ENCODE measurements at regions not wholly inside any gene's neighbourhood (a gene's known extent, or its start where the extent isn't known, plus 50 kb on each side); places are given as distances from the start of the nearest gene placed in this dataset.

- Mint-ChIP-seq H3K27me3 (ENCODE audit: low read depth) (no peaks in the 10 kb centered on the region), H3K4me1 (peaks cover 18% of the 10 kb centered on the region), H3K9me3 (peaks cover 5% of the 10 kb centered on the region), H3K4me3 (no peak overlapping the region), H3K36me3 (ENCODE audit: low read depth) (no peaks in the 10 kb centered on the region), H3K27ac (ENCODE audit: unreplicated experiment) (no peak overlapping the region)
- TF ChIP-seq CTCF (conservative IDR thresholded peaks at IDR 0.05) = no peak
- DNase-seq (ENCODE audit: low read depth, low spot score) = no peak
Measured at GRCh38 chr3:94513600-94513999, 450.7 kb downstream of the NSUN3 start.

- H3K4me1 Mint-ChIP-seq = peaks cover 18% of the 10 kb centered on the region
- H3K27me3 Mint-ChIP-seq (ENCODE audit: low read depth) = no peaks in the 10 kb centered on the region
- peaks cover 2% of the 10 kb centered on the region for H3K9me3 Mint-ChIP-seq
- no peaks in the 10 kb centered on the region for H3K36me3 Mint-ChIP-seq (ENCODE audit: low read depth)
- H3K4me3 Mint-ChIP-seq = no peak overlapping the region
- no peak for DNase-seq (ENCODE audit: low read depth, low spot score)
- H3K27ac Mint-ChIP-seq (ENCODE audit: unreplicated experiment) = no peak overlapping the region
- no peak for TF ChIP-seq CTCF (conservative IDR thresholded peaks at IDR 0.05)
Measured at GRCh38 chr3:94515983-94516382, 453.1 kb downstream of the NSUN3 start.

GRCh38 chr3:94520364-94520763 is 457.5 kb downstream of the NSUN3 start:
- Mint-ChIP-seq H3K27ac (ENCODE audit: unreplicated experiment) (no peak overlapping the region), H3K4me1 (peaks cover 27% of the 10 kb centered on the region), H3K4me3 (no peak overlapping the region), H3K36me3 (ENCODE audit: low read depth) (no peaks in the 10 kb centered on the region), H3K27me3 (ENCODE audit: low read depth) (no peaks in the 10 kb centered on the region), H3K9me3 (peaks cover 2% of the 10 kb centered on the region)
- no peak for DNase-seq (ENCODE audit: low read depth, low spot score)
- no peak for TF ChIP-seq CTCF (conservative IDR thresholded peaks at IDR 0.05)

GRCh38 chr3:94522488-94522887 is 459.6 kb downstream of the NSUN3 start:
- no peak overlapping the region for H3K27ac Mint-ChIP-seq (ENCODE audit: unreplicated experiment)
- H3K27me3 Mint-ChIP-seq (ENCODE audit: low read depth) = no peaks in the 10 kb centered on the region
- H3K4me1 Mint-ChIP-seq = peaks cover 32% of the 10 kb centered on the region
- no peaks in the 10 kb centered on the region for H3K9me3 Mint-ChIP-seq
- H3K4me3 Mint-ChIP-seq = no peak overlapping the region
- H3K36me3 Mint-ChIP-seq (ENCODE audit: low read depth) = no peaks in the 10 kb centered on the region
- DNase-seq (ENCODE audit: low read depth, low spot score) = no peak
- TF ChIP-seq CTCF (conservative IDR thresholded peaks at IDR 0.05) = peak; percentile 53

GRCh38 chr3:94524102-94524919 is 461.4 kb downstream of the NSUN3 start:
- H3K27me3 Mint-ChIP-seq (ENCODE audit: low read depth) = no peaks in the 10 kb centered on the region
- H3K36me3 Mint-ChIP-seq (ENCODE audit: low read depth) = no peaks in the 10 kb centered on the region
- H3K27ac Mint-ChIP-seq (ENCODE audit: unreplicated experiment) = no peak overlapping the region
- H3K4me3 Mint-ChIP-seq = no peak overlapping the region
- no peak for TF ChIP-seq CTCF (conservative IDR thresholded peaks at IDR 0.05)
- H3K4me1 Mint-ChIP-seq = peaks cover 29% of the 10 kb centered on the region
- no peaks in the 10 kb centered on the region for H3K9me3 Mint-ChIP-seq
- no peak for DNase-seq (ENCODE audit: low read depth, low spot score)

All from neural crest cell (in vitro differentiated cells).